Activated T-cell treated with anti-CD3 and anti-CD28 coated beads for 4 hours (primary cell): ENCODE measurements at regions not wholly inside any gene's neighbourhood (a gene's known extent, or its start where the extent isn't known, plus 50 kb on each side); places are given as distances from the start of the nearest gene placed in this dataset.

ENCODE experiments used
- DNase-seq: peaks from one replicate; pipeline ENCODE4 v3.0.0-alpha.2; 2020

DNA sequence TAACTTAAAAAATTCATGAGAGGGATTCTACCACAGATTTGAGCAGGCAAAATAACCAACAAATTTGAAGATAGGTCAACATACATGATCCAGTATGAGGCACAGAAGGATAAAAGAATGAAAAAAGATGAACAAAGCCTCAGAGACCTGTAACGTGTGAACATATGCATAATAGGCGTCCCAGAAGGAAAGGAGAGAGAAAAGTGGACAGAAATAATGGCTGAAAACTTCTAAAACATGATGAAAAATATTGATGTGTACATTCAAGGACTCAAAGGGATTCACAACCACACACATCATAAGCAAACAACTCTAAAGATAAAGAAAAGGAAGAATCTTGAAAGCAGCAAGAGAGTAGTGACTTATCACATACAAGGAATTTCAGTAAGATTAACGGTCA, 100.1 kb upstream of the PARD3B start:
- DNase-seq = no peak

- DNase-seq = no peak
Measured at GRCh38 chr2:204447722-204448121, 97.6 kb upstream of the PARD3B start.

- DNase-seq = no peak
Measured at GRCh38 chr2:204449977-204450376, 95.3 kb upstream of the PARD3B start.

DNA sequence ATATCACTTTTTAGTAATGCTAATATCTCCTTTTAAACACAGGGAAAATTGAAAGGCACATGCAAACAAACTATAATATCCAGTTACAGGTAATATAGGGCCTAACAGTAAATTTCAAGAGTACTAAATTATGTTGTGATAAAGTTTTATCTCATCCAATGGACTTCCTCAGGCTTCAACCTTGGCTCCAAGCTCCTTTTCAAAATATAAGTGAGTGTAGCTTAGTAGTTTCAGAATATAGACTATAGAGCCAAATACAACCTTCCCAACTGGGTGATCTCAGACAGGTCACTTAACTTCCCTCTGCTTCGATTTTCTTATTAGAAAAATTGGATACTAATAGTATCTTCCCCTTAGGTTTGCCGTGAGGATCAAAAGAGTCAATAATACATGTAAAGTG, 93.5 kb upstream of the PARD3B start:
- no peak for DNase-seq

DNA sequence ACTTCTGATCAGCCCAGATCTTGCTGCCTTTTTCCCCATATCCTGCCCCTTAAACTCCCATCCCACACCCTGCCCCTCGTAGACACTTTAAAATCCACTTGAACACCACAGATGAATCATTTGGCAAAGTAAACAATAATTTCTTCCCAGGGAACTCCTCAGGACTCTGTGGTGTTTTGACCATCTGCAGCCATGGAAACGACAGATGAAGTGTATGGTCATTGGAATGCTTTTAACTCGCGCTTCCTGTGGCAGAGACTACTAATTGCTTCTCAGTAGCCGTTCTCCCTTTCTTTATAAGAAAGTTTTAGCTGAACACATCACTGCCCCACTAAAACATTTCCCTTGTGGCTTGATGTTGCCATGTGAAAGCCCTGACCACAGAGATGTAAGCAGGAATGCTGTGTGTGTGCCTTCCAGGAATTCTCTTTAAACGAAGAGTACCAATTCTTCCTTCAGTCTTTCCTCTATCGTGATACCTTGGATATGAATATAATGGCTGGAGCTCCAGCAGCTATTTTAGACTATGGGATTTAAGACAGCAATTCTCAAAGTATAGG, 92.7 kb upstream of the PARD3B start:
- no peak for DNase-seq

DNA sequence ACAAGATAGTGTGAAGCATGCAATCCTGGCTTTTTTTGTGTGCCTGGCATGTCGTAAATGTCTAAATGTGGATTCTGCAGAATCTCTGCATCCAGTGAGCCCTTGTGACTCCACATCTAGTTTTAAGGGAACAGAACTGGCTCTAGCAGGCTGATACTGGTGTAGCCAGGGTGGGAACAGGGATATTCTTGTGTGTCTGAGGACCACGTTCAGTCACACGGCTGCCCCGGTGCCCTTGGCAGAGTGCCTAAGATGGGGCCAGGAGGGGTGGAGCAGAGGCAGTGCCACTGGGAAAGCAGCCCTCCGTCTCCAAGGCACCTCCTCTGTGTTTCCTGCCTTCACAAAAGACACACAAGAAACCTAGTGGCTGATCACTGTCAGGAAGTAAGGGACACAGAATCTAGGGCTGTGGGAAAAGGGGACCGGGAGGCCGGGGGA, 91.5 kb upstream of the PARD3B start:
- no peak for DNase-seq

GRCh38 chr2:204454672-204455380, 90.4 kb upstream of the PARD3B start:
- DNase-seq = no peak

DNA sequence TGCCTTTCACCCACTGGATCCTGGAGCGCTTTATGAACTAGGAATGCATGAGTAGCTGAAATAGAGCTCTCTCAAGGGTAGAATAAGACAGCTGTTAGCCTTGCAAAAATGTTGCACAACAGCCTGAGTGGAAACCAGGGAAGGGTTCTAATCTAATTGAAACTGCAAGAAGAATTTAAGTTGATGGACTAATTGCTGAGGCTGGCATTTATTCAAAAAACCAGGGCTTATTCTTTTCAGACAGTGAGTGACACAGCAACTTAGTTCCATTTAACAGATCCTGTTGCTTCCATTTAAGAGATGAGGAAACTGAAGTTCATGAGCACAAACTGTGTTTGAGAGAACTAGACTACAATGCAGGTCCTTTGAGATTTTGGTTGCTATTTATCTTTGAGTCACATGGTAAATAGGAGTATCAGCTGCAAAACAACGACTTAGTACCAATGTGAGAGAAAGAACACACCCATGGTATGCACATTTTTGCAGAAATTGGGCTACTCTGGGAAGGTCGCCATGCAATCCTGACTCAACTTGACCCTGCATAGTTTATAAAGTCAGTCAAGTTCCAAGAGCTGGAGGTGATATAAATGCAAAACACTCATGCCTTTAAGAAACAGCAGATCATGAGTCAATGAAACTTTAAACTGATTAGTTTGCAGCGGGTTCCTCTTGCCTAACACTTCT, 76.4 kb upstream of the PARD3B start:
- DNase-seq = no peak

DNA sequence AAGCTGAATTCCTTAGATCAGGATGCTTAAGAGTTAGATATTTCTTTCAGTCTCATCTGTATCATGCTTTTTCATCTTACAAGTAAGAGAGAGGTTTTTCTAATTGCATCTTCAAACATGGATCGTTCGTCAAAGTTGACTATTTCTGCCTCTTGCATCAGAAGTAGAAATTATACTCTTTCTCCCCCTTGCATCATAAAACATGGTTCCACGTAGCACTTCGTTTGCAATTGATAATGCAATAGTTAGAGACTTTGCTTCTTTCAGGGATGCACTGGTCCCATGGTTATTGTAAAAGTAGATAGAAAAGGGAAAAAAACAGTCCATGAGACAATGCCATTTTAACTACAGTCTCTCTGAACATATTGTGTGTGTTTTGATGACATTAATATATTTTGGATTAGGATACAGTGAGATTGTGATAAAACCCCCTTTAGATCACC, 75.1 kb upstream of the PARD3B start:
- DNase-seq = no peak

GRCh38 chr2:204470621-204471196, 74.6 kb upstream of the PARD3B start:
- no peak for DNase-seq

GRCh38 chr2:204472375-204472774, 72.9 kb upstream of the PARD3B start:
- DNase-seq = no peak

- no peak for DNase-seq
Measured at GRCh38 chr2:204473224-204473623, 72.1 kb upstream of the PARD3B start.

DNA sequence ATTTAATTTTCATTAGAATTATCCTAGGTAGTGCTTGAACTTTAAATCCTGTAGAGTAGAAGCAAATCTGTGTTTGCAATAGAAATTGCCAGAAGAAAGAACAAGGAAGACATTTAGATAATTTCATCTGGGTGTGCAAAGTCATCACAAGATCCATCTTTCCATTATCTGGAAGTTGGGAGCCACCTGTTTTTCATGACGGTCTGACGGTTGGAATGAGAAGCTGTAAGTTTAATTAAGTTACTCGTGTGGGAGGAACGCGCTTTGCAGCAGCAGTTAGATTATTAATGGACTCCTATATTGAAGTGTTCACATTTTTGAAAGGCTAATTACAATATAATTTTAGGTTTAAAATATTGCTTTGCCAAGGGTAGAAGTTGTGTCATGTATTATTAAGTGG, 69.9 kb upstream of the PARD3B start:
- no peak for DNase-seq

GRCh38 chr2:204477358-204477950, 67.8 kb upstream of the PARD3B start:
- no peak for DNase-seq

GRCh38 chr2:204479557-204479956, 65.7 kb upstream of the PARD3B start:
- DNase-seq = no peak

- no peak for DNase-seq
Measured at GRCh38 chr2:204480676-204481075, 64.6 kb upstream of the PARD3B start.

GRCh38 chr2:204483608-204484081, 61.6 kb upstream of the PARD3B start:
- DNase-seq = no peak

- no peak for DNase-seq
Measured at GRCh38 chr2:204486321-204486720, 59.0 kb upstream of the PARD3B start.

DNA sequence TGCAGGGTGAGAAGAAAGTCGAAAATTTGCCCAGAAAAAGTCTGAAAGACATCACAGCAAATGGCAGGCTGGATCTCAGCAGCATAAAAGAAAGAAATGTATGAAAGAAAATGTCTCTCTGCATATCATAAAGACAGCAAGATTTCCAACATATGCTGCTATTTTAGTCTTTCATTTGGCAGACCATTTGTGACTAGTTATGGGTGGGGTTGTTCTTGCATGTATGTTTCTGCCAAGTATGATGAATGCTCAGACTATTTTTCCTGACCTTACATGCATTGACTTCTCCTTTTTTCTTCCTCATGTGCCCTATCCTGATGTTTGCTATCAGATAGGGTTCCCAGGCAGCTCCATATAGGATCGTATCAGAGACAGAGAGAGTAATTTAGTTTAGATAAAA, 58.5 kb upstream of the PARD3B start:
- no peak for DNase-seq

DNA sequence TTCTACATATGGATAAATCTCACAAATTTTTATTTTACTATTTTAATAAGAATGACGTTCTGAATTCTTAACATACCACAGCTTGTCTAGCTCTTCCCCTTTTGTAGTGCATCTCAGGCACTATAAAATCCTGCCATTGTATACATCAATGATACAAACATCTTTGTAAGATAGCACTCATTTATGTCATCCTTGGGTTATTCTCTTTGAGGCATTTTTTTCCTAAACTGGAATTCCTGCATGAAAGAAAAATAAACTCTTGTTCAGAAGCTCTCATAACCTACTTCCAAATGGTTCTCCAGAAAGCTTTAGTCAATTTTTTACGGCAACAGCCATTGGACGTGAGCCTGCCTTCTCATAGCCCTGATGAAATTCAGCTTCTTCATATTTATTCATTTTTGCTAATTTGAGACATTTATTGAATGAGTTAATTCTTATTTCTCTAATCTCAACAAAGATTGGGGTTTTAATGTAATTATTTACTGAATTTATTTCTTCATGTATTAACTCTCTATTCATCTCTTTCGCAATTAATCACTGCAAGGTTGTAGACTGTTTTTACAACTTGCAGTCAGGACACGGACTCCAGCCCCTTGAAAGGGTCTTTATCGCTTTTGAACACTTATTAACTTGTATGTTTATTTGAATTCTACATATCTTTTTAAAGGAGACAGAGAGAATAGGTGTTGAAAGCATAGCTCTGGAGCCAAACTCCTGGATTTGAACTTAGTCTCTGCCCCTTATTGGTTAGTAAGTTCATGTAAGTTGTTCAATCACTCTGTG, 57.6 kb upstream of the PARD3B start:
- DNase-seq = no peak

GRCh38 chr2:204491528-204491927, 53.7 kb upstream of the PARD3B start:
- DNase-seq = no peak

DNA sequence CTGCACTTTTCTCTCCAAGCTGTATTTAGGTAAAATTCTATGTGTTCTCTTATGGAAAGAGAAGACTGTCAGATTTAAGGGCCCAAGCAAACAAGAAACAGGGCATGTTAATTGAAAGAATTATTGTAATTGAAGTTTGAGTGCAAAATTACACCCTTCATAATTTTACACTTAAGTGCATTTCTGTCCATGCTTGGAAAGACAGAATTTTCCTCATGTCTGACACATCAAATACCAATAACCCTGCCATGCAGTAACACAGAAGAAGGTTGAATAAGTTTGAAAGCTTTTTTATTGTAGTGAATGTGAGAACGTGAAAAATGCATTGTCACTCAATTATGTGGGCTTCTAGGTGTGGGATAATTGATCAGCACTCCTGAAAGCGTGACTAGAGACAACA, 52.9 kb upstream of the PARD3B start:
- no peak for DNase-seq

DNA sequence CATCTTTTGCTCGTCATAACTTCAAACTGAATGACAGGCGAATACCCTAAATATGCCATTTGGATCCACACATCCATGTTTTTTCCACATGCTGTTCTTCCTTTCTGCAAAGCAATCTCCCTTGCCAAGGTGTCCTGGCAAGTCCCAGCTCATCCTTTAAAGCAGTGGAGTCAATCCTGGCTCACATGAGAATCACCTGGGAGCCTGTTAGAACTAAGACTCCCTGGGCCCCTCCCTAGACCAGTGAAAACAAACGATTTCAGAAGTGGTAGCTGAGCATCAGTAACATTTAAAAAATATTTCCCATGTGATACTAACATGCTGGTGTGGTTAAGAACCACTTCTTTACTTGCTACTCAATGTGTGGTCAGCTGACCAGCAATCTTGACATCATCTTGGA, 50.6 kb upstream of the PARD3B start:
- no peak for DNase-seq
